Panc1 (cell line): ENCODE measurements at regions not wholly inside any gene's neighbourhood (a gene's known extent, or its start where the extent isn't known, plus 50 kb on each side); places are given as distances from the start of the nearest gene placed in this dataset.

ENCODE experiments used
- ATAC-seq: fragments of 200-7000 bp; cut with Tn5 transposase; 2 replicates; pipeline ENCODE4 v1.9.1; 2020; ENCODE audit warnings: mild to moderate bottlenecking, moderate library complexity
- BruUV-seq: library from RNA; stranded (reverse); fragments of 400-500 nt; replicated peaks from 2 replicates; lab custom pipeline; 2021; lab: Mats Ljungman, UMichigan
- CTCF ChIA-PET: fragments of 300-600 bp; sonication (Branson Sonifier 250); formaldehyde crosslinking; loops from one replicate; lab custom pipeline; 2022; ENCODE audit warnings: antibody characterized with exemption; lab: Charles Lee
- POLR2A ChIA-PET: fragments of 300-600 bp; sonication (Branson Sonifier 250); formaldehyde crosslinking; loops from one replicate; lab custom pipeline; 2022; ENCODE audit warnings: antibody characterized with exemption; lab: Charles Lee
- DNase-seq: peaks from one replicate; pipeline ENCODE4 v3.0.0-alpha.2; 2010; ENCODE audit warnings: low read depth, low spot score
- H3K27ac ChIP-seq: 2 replicates; pipeline ENCODE4 v1.5.1; 2011; ENCODE audit warnings: mild to moderate bottlenecking, low read length, inconsistent platforms
- H3K27me3 ChIP-seq: fragments of 200-500 bp; sonication (Bioruptor generic); 2 replicates; pipeline ENCODE4 v1.6.0; 2014; ENCODE audit warnings: low read length, inconsistent platforms; ENCODE audit not compliant: control insufficient read depth, insufficient read depth
- H3K36me3 ChIP-seq: fragments of 200-500 bp; sonication (Bioruptor generic); 2 replicates; pipeline ENCODE4 v1.5.1; 2014; ENCODE audit warnings: inconsistent platforms, mild to moderate bottlenecking, low read length, moderate library complexity; ENCODE audit not compliant: control insufficient read depth, insufficient read depth
- H3K4me1 ChIP-seq: 2 replicates; pipeline ENCODE4 v1.5.1; 2011; ENCODE audit warnings: inconsistent platforms, mild to moderate bottlenecking, low read length, moderate library complexity; ENCODE audit not compliant: control insufficient read depth, insufficient read depth
- H3K4me3 ChIP-seq, 2 experiments: 2 replicates each; pipeline ENCODE4 v1.5.1; 2011 to 2012; ENCODE audit warnings: low read depth in 2 of 2, low read length in 2 of 2, mild to moderate bottlenecking in 2 of 2, inconsistent platforms in 1 of 2, moderate library complexity in 1 of 2
- H3K9me3 ChIP-seq: fragments of 200-500 bp; sonication (Bioruptor generic); 2 replicates; pipeline ENCODE4 v1.5.1; 2014; ENCODE audit warnings: low read depth, mild to moderate bottlenecking, inconsistent platforms, low read length, moderate library complexity; ENCODE audit not compliant: control insufficient read depth, insufficient read depth
- POLR2AphosphoS5 ChIP-seq: IDR thresholded peaks from 2 replicates; pipeline ENCODE4 v1.6.1; 2012; ENCODE audit warnings: mild to moderate bottlenecking, low read depth, low read length, moderate library complexity
- SIN3A ChIP-seq: IDR thresholded peaks from 2 replicates; pipeline ENCODE4 v1.6.1; 2012; ENCODE audit warnings: low read depth, mild to moderate bottlenecking, low read length, moderate library complexity, borderline replicate concordance; ENCODE audit not compliant: insufficient read depth
- TCF7L2 ChIP-seq: IDR thresholded peaks from 2 replicates; pipeline ENCODE4 v1.6.1; 2011; ENCODE audit warnings: mild to moderate bottlenecking, low read depth, low read length, inconsistent platforms
- in situ Hi-C: cut with HindIII; loops from 2 replicates; pipeline ENCODE4 v1.10.0; 2016; ENCODE audit warnings: low sequenced_read_pairs, low pct_unique_long_range_greater_than_20kb
- intact Hi-C: fragments of 100-400 bp; cut with micrococcal nuclease; formaldehyde crosslinking; loops from one replicate; pipeline ENCODE4 v1.10.0; 2022; ENCODE audit not compliant: unreplicated experiment
- TF ChIP-seq, protein P1 (sequence below): fragments of 450-650 bp; IDR thresholded peaks from 2 replicates; pipeline ENCODE4 v1.5.1; 2017; ENCODE audit warnings: mild to moderate bottlenecking
- TF ChIP-seq, protein P2 (sequence below), 2 experiments: IDR thresholded peaks; 2 replicates each; pipeline ENCODE4 v1.6.1; 2011 to 2012; ENCODE audit warnings: low read depth in 2 of 2, control low read depth in 1 of 2, low read length in 1 of 2, mild to moderate bottlenecking in 1 of 2, moderate library complexity in 1 of 2; ENCODE audit not compliant: insufficient read depth in 1 of 2

DNA sequence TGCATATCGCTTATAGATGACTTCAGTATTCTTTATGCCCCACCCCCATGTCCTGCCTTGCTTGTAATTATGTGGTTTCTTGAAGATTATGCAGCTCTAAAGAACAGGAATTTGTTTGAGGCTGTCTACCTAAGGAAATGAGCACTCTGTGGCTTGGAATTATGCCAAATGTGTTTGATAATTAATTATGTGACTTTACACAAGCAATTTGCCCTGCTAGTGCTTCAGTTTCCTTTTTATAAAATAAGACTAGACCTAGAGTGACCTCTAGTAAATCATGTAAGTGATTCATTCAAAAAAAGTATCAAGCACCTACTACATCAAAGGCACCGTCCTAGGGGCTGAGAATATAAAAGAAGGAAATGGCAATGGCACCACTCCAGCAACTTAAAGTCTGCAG, 491.5 kb upstream of the KIRREL3 start:
- H3K4me3 ChIP-seq: no peak overlapping the region
- no peak overlapping the region for H3K27ac ChIP-seq
- no TSS peak for BruUV-seq
- ATAC-seq (no peak), DNase-seq (no peak)
- no peaks in the 10 kb centered on the region for H3K4me1 ChIP-seq
- no peaks in the 10 kb centered on the region for H3K36me3 ChIP-seq
- in situ Hi-C loops: no loop called here
- TF ChIP-seq SIN3A (no peak), TCF7L2 (0 out of 2 replicates have a peak, but pooled peaks have one; percentile 29)
- TF ChIP-seq, protein P1, sequence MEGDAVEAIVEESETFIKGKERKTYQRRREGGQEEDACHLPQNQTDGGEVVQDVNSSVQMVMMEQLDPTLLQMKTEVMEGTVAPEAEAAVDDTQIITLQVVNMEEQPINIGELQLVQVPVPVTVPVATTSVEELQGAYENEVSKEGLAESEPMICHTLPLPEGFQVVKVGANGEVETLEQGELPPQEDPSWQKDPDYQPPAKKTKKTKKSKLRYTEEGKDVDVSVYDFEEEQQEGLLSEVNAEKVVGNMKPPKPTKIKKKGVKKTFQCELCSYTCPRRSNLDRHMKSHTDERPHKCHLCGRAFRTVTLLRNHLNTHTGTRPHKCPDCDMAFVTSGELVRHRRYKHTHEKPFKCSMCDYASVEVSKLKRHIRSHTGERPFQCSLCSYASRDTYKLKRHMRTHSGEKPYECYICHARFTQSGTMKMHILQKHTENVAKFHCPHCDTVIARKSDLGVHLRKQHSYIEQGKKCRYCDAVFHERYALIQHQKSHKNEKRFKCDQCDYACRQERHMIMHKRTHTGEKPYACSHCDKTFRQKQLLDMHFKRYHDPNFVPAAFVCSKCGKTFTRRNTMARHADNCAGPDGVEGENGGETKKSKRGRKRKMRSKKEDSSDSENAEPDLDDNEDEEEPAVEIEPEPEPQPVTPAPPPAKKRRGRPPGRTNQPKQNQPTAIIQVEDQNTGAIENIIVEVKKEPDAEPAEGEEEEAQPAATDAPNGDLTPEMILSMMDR: no peak
- TF ChIP-seq, protein P2, sequence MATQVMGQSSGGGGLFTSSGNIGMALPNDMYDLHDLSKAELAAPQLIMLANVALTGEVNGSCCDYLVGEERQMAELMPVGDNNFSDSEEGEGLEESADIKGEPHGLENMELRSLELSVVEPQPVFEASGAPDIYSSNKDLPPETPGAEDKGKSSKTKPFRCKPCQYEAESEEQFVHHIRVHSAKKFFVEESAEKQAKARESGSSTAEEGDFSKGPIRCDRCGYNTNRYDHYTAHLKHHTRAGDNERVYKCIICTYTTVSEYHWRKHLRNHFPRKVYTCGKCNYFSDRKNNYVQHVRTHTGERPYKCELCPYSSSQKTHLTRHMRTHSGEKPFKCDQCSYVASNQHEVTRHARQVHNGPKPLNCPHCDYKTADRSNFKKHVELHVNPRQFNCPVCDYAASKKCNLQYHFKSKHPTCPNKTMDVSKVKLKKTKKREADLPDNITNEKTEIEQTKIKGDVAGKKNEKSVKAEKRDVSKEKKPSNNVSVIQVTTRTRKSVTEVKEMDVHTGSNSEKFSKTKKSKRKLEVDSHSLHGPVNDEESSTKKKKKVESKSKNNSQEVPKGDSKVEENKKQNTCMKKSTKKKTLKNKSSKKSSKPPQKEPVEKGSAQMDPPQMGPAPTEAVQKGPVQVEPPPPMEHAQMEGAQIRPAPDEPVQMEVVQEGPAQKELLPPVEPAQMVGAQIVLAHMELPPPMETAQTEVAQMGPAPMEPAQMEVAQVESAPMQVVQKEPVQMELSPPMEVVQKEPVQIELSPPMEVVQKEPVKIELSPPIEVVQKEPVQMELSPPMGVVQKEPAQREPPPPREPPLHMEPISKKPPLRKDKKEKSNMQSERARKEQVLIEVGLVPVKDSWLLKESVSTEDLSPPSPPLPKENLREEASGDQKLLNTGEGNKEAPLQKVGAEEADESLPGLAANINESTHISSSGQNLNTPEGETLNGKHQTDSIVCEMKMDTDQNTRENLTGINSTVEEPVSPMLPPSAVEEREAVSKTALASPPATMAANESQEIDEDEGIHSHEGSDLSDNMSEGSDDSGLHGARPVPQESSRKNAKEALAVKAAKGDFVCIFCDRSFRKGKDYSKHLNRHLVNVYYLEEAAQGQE (IDR thresholded peaks at IDR 0.05; ENCODE audit: insufficient read depth in 1 of 2, low read depth in 2 of 2, low read length in 1 of 2): no peak
- no peaks in the 10 kb centered on the region for H3K27me3 ChIP-seq
- intact Hi-C loops: no loop called here
- H3K9me3 ChIP-seq: peaks cover 12% of the 10 kb centered on the region; the same call in 1 of the 2 replicates
- ChIA-PET CTCF (no interaction called here), POLR2A (no interaction called here)

DNA sequence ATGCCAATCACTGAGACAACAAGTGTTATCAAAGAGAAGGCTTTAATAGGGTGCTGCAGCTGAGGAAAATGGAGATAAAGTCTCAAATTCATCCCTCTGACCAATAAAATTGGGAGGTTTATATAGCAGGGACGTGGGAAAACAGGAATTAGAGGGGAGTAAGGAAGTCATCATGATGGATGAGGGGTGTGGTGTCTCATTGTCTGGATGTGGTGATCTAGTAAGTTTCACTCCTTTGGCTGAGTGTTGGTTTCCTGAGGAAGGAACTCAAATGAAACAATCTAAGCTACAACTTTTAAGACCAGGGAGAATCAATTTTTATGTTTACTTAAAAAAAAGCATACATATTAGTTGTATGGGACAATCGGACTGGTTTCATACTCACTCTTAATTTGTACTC, 491.0 kb upstream of the KIRREL3 start:
- in situ Hi-C loops (no loop called here), intact Hi-C loops (no loop called here)
- POLR2A ChIA-PET: no interaction called here
- Histone ChIP-seq H3K4me3 (no peak overlapping the region), H3K4me1 (no peaks in the 10 kb centered on the region), H3K9me3 (peaks cover 12% of the 10 kb centered on the region; the same call in 1 of the 2 replicates), H3K27me3 (no peaks in the 10 kb centered on the region), H3K27ac (no peak overlapping the region), H3K36me3 (no peaks in the 10 kb centered on the region)
- CTCF ChIA-PET: no interaction called here
- TF ChIP-seq, protein P1: no peak
- no peak for TF ChIP-seq TCF7L2
- TF ChIP-seq SIN3A: no peak
- no peak for TF ChIP-seq POLR2AphosphoS5
- TF ChIP-seq, protein P2 (IDR thresholded peaks at IDR 0.05; ENCODE audit: insufficient read depth in 1 of 2, low read depth in 2 of 2, low read length in 1 of 2): no peak
- no TSS peak for BruUV-seq
- DNase-seq: no peak
- ATAC-seq: no peak
